Panc1 (cell line): ENCODE measurements at regions not wholly inside any gene's neighbourhood (a gene's known extent, or its start where the extent isn't known, plus 50 kb on each side); places are given as distances from the start of the nearest gene placed in this dataset.

Experiments
- ATAC-seq: fragments of 200-7000 bp; cut with Tn5 transposase; 2 replicates; pipeline ENCODE4 v1.9.1; 2020; ENCODE audit warnings: mild to moderate bottlenecking, moderate library complexity
- BruUV-seq: library from RNA; stranded (reverse); fragments of 400-500 nt; replicated peaks from 2 replicates; lab custom pipeline; 2021; lab: Mats Ljungman, UMichigan
- CTCF ChIA-PET: fragments of 300-600 bp; sonication (Branson Sonifier 250); formaldehyde crosslinking; loops from one replicate; lab custom pipeline; 2022; ENCODE audit warnings: antibody characterized with exemption; lab: Charles Lee
- POLR2A ChIA-PET: fragments of 300-600 bp; sonication (Branson Sonifier 250); formaldehyde crosslinking; loops from one replicate; lab custom pipeline; 2022; ENCODE audit warnings: antibody characterized with exemption; lab: Charles Lee
- DNase-seq: peaks from one replicate; pipeline ENCODE4 v3.0.0-alpha.2; 2010; ENCODE audit warnings: low read depth, low spot score
- H3K27ac ChIP-seq: 2 replicates; pipeline ENCODE4 v1.5.1; 2011; ENCODE audit warnings: mild to moderate bottlenecking, low read length, inconsistent platforms
- H3K27me3 ChIP-seq: fragments of 200-500 bp; sonication (Bioruptor generic); 2 replicates; pipeline ENCODE4 v1.6.0; 2014; ENCODE audit warnings: low read length, inconsistent platforms; ENCODE audit not compliant: control insufficient read depth, insufficient read depth
- H3K36me3 ChIP-seq: fragments of 200-500 bp; sonication (Bioruptor generic); 2 replicates; pipeline ENCODE4 v1.5.1; 2014; ENCODE audit warnings: inconsistent platforms, mild to moderate bottlenecking, low read length, moderate library complexity; ENCODE audit not compliant: control insufficient read depth, insufficient read depth
- H3K4me1 ChIP-seq: 2 replicates; pipeline ENCODE4 v1.5.1; 2011; ENCODE audit warnings: inconsistent platforms, mild to moderate bottlenecking, low read length, moderate library complexity; ENCODE audit not compliant: control insufficient read depth, insufficient read depth
- H3K4me3 ChIP-seq, 2 experiments: 2 replicates each; pipeline ENCODE4 v1.5.1; 2011 to 2012; ENCODE audit warnings: low read depth in 2 of 2, low read length in 2 of 2, mild to moderate bottlenecking in 2 of 2, inconsistent platforms in 1 of 2, moderate library complexity in 1 of 2
- H3K9me3 ChIP-seq: fragments of 200-500 bp; sonication (Bioruptor generic); 2 replicates; pipeline ENCODE4 v1.5.1; 2014; ENCODE audit warnings: low read depth, mild to moderate bottlenecking, inconsistent platforms, low read length, moderate library complexity; ENCODE audit not compliant: control insufficient read depth, insufficient read depth
- CTCF ChIP-seq: fragments of 450-650 bp; IDR thresholded peaks from 2 replicates; pipeline ENCODE4 v1.5.1; 2017; ENCODE audit warnings: mild to moderate bottlenecking
- POLR2AphosphoS5 ChIP-seq: IDR thresholded peaks from 2 replicates; pipeline ENCODE4 v1.6.1; 2012; ENCODE audit warnings: mild to moderate bottlenecking, low read depth, low read length, moderate library complexity
- REST ChIP-seq, 2 experiments: IDR thresholded peaks; 2 replicates each; pipeline ENCODE4 v1.6.1; 2011 to 2012; ENCODE audit warnings: low read depth in 2 of 2, control low read depth in 1 of 2, low read length in 1 of 2, mild to moderate bottlenecking in 1 of 2, moderate library complexity in 1 of 2; ENCODE audit not compliant: insufficient read depth in 1 of 2
- SIN3A ChIP-seq: IDR thresholded peaks from 2 replicates; pipeline ENCODE4 v1.6.1; 2012; ENCODE audit warnings: low read depth, mild to moderate bottlenecking, low read length, moderate library complexity, borderline replicate concordance; ENCODE audit not compliant: insufficient read depth
- TCF7L2 ChIP-seq: IDR thresholded peaks from 2 replicates; pipeline ENCODE4 v1.6.1; 2011; ENCODE audit warnings: mild to moderate bottlenecking, low read depth, low read length, inconsistent platforms
- in situ Hi-C: cut with HindIII; loops from 2 replicates; pipeline ENCODE4 v1.10.0; 2016; ENCODE audit warnings: low sequenced_read_pairs, low pct_unique_long_range_greater_than_20kb
- intact Hi-C: fragments of 100-400 bp; cut with micrococcal nuclease; formaldehyde crosslinking; loops from one replicate; pipeline ENCODE4 v1.10.0; 2022; ENCODE audit not compliant: unreplicated experiment

- intact Hi-C loops (loop anchor here (5.0 kb wide), 1 partner anchor 49 kb away; no protein-coding TSS in a partner anchor), in situ Hi-C loops (no loop called here)
- no peak overlapping the region for H3K4me3 ChIP-seq
Observed at GRCh38 chr7:88523645-88524044, 217.0 kb upstream of the STEAP4 start.

GRCh38 chr7:88522771-88523293 lies 216.1 kb upstream of the STEAP4 start:
- Histone ChIP-seq H3K36me3 (no peaks in the 10 kb centered on the region), H3K27ac (no peak overlapping the region), H3K27me3 (no peaks in the 10 kb centered on the region), H3K4me3 (no peak overlapping the region), H3K9me3 (no peaks in the 10 kb centered on the region), H3K4me1 (no peaks in the 10 kb centered on the region)
- ATAC-seq = no peak
- in situ Hi-C loops (no loop called here), intact Hi-C loops (loop anchor here (5.0 kb wide), 1 partner anchor 49 kb away; no protein-coding TSS in a partner anchor)
- POLR2A ChIA-PET = no interaction called here
- no TSS peak for BruUV-seq
- no peak for DNase-seq
- TF ChIP-seq TCF7L2 (no peak), CTCF (no peak), POLR2AphosphoS5 (no peak), REST (IDR thresholded peaks at IDR 0.05; ENCODE audit: insufficient read depth in 1 of 2, low read depth in 2 of 2, low read length in 1 of 2) (no peak), SIN3A (no peak)
- CTCF ChIA-PET = no interaction called here

More at GRCh38 chr7:88523645-88524044, 217.0 kb upstream of the STEAP4 start:
- no peaks in the 10 kb centered on the region for H3K36me3 ChIP-seq
- H3K9me3 ChIP-seq = no peaks in the 10 kb centered on the region
- no peak overlapping the region for H3K27ac ChIP-seq
- ATAC-seq = no peak
- H3K4me1 ChIP-seq = no peaks in the 10 kb centered on the region
- POLR2A ChIA-PET = no interaction called here
- CTCF ChIA-PET = no interaction called here
- DNase-seq = no peak
- BruUV-seq = no TSS peak
- no peak for TF ChIP-seq REST (IDR thresholded peaks at IDR 0.05; ENCODE audit: insufficient read depth in 1 of 2, low read depth in 2 of 2, low read length in 1 of 2)
- H3K27me3 ChIP-seq = no peaks in the 10 kb centered on the region
